SU-DHL-6 (cell line): ENCODE measurements at regions not wholly inside any gene's neighbourhood (a gene's known extent, or its start where the extent isn't known, plus 50 kb on each side); places are given as distances from the start of the nearest gene placed in this dataset.

Experiments
- EZH2phosphoT487 ChIP-seq: fragments of 200-600 bp; sonication (generic), shearing (Covaris generic); conservative IDR thresholded peaks from 2 replicates; pipeline ENCODE4 v1.6.1; 2018; ENCODE audit warnings: mild to moderate bottlenecking, antibody characterized with exemption, low read length, moderate library complexity, mixed read lengths
- TF ChIP-seq, protein P1 (sequence below): fragments of 200-600 bp; sonication (generic); IDR thresholded peaks from one replicate; pipeline ENCODE4 v1.5.1; 2017; ENCODE audit warnings: antibody characterized with exemption, mild to moderate bottlenecking, low read length, moderate library complexity; ENCODE audit not compliant: insufficient read depth, poor library complexity, severe bottlenecking

GRCh38 chr11:134802116-134802515 is 390.1 kb upstream of the B3GAT1 start:
- TF ChIP-seq, protein P1, sequence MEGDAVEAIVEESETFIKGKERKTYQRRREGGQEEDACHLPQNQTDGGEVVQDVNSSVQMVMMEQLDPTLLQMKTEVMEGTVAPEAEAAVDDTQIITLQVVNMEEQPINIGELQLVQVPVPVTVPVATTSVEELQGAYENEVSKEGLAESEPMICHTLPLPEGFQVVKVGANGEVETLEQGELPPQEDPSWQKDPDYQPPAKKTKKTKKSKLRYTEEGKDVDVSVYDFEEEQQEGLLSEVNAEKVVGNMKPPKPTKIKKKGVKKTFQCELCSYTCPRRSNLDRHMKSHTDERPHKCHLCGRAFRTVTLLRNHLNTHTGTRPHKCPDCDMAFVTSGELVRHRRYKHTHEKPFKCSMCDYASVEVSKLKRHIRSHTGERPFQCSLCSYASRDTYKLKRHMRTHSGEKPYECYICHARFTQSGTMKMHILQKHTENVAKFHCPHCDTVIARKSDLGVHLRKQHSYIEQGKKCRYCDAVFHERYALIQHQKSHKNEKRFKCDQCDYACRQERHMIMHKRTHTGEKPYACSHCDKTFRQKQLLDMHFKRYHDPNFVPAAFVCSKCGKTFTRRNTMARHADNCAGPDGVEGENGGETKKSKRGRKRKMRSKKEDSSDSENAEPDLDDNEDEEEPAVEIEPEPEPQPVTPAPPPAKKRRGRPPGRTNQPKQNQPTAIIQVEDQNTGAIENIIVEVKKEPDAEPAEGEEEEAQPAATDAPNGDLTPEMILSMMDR: no peak
- TF ChIP-seq EZH2phosphoT487: no peak
